SK-N-DZ (cell line): ENCODE measurements at regions not wholly inside any gene's neighbourhood (a gene's known extent, or its start where the extent isn't known, plus 50 kb on each side); places are given as distances from the start of the nearest gene placed in this dataset.
"Not testable (repeated sequence)": the region's sequence is repeated elsewhere in the genome, so short reads cannot be mapped to it uniquely, and the experiment has no call there.

Experiments used
- DNase-seq: peaks from one replicate; pipeline ENCODE4 v3.0.0-alpha.2; 2015; ENCODE audit warnings: low spot score

DNA sequence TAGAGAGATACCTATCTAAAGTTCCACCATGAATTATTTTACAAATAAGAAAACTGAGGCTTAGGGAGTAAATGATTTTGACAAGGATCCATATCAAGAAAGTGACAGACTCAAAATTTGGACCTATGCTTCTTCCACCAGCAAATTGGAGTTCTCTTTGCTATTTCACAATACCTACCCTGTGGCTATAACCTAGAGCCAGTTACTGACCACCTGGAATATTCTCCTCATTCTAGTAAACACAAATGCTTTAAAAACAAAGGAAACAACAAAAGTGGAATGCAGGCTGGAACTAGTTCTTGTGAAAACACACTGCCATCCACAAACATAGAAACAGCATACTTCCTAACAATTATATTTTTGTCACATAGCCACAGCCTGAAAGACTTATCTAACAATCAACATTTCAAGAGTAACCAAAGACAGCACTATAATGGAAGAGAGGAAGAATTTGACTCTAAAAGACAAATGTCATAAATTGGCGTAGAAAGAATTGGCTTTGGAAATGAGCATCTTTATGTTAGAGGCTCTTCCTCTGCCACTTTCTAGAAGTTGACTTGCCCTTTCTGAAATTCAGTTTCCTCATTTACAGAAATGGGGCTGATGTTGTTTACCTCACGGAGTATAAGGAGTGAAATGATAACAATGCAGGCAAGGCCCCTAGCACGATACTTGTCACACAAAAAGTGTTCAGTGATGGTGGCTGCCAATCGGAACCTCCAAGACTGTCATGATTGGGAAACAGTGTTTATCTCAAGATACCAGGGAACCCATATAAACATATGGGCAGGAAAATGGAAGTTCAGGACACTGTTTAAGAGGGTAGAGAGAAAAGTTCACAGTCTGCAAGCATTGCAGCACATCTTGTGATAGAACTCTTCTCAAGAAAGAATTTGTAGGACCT is 138.6 kb upstream of the LGR5 start:
- DNase-seq = no peak

DNA sequence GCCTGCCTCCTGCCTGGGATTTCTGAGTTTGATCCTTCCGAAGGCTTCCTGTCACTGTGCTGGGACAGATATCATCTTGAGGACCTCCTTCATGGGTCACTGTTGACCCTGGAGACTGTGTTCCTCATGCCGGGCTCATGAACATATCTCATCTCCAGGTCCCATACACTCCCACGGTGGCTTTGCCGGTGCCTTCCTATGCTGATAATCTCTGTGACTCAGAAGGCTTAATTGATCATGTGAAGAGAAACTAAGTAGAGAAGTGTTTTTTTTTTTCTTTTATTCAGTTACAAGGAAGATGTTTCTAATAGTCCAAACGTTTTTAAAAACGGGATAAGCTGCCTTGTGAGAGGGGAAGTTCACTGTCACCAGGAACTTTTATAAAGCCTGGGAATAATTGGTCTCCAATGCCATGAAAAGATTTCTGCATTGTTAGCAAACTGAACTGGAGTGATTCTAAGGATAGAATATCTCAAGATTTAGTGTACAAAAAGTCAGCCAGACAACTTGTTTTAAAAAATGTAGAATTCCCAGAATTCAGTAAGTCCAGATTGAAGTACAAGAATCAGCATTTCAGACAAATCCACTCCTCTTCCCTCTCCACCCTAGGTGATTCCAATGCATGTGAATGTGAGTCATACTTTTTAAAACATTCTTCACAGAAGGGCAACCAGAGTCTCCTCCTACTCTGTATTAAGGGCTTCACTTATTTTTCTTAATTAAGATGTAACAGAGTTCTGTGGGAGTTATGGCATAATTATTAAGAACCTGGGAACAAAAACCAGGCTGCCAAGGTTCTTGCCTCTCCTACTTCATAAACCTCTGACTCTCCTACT is 139.8 kb upstream of the LGR5 start:
- no peak for DNase-seq

DNA sequence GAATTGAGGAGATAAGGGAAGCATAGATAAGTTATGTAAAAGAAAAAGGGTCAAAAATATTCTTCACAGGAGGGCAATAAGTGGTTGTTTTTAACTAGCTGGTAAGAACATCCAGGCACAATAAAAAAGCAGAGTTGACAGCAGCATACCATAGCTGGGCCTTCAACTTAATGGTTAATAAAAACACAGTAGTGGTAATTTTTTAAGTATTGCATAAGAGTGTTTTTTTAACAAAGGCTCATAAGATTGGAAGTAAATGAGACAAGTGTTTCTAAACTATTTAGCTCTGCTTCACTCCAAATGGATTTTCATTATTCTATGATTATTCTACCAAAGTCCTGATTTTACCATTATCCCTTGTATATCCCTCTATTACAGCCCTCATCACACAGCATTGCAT is 140.1 kb upstream of the TSPAN8 start:
- no peak for DNase-seq

DNA sequence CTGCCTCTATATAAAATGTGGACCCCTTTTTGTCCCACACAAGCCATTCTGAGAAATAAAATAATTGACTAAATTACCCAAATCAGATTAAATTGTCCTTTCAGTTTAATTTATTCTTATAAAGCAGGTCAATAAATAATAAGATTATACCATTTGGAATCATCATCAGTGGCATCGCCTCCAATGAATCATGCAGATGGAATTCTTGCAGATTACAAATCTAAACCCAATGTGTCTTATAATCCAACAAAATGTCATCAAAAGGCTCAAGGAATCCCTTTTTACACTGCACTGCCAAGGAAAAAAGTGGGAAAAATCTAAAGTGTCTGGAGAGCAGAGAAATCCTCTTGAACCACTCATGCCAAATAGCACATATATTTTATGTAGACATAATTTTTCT is 138.2 kb upstream of the TSPAN8 start:
- DNase-seq = no peak

DNA sequence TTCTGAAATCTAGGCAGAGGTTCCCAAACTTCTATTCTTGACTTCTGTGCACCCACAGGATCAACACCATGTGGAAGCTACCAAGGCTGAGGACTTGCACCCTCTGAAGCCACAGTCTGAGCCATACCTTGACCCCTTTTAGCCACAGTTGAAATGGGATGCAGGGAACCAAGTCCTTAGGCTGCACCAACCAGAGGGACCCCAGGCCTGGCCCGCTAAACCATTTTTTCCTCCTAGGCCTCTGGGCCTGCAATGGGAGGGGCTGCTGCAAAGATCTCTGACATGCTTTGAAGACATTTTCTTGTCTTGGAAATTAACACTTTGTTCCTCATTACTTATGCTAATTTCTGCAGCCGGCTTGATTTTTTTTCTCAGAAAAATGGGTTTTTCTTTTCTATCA is 133.9 kb upstream of the TSPAN8 start:
- no peak for DNase-seq

DNA sequence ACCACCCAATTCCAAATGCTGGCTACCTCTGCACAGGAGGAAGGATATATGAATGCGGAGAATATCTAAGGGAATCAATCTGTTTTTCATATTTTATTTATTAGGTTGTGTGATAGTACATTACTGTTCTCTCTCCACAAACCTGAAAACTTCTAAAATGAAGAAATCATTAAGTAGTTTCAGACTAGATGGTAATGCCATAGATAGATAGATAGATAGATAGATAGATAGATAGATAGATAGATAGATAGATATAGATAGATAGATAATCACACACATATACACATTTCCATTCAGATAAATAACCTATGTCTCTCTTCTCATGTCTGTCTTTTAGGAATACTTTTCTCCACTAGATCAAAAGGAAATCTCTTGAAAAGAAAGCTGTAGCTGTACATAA is 126.1 kb upstream of the TSPAN8 start:
- DNase-seq = no peak

DNA sequence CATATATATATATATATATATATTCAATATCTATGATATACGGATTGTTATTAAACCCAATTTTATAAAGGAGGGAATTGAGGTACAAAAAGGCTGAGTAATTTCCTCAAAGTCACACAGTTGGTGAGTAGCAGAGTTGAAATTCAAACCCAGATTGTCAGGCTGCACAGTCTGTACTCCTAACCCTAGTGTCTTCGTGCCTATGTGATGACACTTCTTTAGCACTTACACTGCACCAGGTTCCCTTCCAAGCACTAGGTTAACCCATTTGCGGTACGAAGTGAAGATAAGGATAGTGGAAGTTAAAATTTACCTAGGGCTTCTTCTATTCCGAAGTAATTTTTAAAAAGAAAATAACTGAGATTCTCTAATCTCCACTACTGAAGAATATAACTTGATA is 125.1 kb upstream of the TSPAN8 start:
- no peak for DNase-seq

DNA sequence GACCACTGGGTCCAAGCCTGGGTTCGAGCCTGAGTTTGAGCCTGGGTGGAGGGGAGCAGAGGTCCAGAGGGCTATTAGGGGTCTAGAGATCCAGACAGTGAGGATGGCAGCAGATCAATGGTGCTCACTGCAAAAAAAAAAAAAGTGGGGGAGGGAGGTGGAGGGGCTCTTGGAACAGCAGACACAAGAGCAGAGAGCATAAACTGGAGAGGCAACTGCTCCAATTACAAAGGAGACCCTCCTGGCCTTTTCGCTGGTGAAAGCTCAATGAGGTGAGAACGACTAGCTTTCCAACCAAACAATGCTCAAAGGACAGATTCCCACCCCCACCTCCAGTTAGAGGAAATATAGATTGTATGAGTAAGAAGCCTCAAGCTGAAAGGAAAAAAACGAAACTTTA is 124.2 kb upstream of the TSPAN8 start:
- no peak for DNase-seq

DNA sequence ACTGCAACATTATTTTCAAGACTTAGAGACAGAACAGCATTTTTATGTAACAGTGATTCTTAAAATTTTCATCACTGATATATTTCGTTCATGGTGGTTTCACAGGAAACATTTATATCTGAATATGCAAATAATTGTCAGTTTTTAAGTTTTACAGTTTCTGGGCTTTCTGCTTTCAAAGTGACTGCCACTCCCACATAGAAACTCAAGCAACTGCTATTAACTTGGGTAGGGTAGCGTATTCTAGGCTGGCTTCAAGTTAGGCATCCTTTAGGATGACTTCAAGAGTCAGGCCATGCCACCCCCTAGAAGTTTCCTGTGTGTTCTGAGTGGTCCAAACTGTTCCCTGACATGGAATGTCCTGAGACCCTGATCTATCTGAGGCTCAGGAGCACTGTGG is 123.6 kb upstream of the TSPAN8 start:
- DNase-seq = no peak

DNA sequence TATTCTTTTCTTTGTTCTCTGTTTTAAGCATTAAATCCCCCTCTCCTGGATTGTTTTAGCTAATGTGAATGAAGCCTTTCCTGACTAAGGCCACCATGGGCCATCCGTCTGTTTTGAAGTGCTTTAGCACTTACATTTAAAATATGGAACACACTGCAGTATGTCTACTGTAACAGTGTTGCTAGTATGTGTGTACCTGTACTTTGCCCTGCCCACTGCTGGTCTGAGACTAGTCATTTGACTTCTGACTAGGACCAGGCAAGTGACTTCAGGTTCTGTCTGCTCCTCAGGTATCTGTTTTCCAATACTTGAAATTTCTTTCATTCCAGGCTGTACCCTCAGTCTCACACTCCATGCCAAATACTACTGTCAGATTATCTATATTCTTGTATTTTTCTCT is 120.1 kb upstream of the TSPAN8 start:
- DNase-seq = no peak

DNA sequence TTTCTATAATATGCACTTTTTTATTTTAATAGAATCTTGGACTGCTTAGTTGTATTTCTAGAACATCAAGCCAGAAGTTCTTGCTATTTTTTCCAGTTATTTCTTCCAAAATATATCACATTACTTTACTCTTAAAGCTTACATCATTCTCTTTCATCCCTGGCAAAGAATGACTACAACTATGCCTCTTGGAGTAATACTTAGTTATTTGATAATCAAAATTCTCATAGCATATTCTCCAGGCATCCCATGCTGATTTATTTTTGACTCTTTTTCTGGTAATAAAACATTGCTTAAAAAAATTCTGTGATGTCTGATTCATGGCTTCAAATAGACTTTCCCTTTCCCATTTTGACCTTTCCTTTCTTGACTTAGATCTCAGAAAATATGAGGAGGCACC is 118.7 kb upstream of the TSPAN8 start:
- DNase-seq = no peak

DNA sequence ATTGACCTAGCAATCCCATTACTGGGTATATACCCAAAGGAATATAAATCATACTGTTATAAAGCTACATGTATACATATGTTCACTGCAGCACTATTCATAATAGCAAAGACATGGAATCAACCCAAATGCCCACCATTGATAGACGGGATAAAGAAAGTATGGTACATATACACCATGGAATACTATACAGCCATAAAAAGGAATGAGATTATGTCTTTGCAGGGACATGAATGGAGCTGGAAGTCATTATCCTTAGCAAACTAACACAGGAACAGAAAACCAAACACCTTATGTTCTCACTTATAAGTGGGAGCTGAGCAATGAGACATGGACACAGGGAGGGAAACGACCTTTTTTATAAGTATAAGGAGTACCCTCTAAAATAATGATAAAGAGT is 113.0 kb upstream of the TSPAN8 start:
- DNase-seq = not testable (repeated sequence)

DNA sequence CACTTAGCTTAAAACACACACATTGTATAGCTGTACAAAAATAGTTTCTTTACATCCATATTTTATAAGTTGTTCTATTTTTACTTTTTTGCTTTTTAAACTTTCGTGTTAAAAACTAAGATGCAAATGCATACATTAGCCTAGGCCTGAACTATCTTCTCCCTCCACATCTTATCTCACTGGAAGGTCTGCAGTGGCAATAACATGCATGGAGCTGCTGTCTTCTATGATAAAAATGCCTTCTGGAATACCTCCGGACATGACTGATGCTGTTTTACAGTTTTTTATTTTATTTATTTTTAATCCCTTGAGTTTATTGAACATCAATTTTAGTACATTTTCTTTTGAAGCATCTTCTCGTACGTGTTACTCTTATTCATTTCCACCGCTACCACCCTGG is 112.3 kb upstream of the TSPAN8 start:
- no peak for DNase-seq

DNA sequence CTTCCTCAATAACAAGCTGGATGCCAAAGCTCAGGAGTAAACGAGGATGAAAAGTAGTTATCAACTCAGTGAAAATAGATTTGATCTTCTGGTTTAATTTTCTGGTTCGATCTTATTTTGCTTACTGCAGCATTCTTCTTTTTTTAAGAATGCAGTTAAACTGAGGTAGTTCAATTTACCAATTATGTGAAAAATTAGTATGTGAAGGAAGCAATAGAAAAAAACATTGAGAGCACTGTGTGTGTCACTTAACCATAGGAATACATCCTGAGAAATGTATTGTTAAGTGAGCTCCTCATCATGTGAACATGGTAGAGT is 111.4 kb upstream of the TSPAN8 start:
- no peak for DNase-seq

DNA sequence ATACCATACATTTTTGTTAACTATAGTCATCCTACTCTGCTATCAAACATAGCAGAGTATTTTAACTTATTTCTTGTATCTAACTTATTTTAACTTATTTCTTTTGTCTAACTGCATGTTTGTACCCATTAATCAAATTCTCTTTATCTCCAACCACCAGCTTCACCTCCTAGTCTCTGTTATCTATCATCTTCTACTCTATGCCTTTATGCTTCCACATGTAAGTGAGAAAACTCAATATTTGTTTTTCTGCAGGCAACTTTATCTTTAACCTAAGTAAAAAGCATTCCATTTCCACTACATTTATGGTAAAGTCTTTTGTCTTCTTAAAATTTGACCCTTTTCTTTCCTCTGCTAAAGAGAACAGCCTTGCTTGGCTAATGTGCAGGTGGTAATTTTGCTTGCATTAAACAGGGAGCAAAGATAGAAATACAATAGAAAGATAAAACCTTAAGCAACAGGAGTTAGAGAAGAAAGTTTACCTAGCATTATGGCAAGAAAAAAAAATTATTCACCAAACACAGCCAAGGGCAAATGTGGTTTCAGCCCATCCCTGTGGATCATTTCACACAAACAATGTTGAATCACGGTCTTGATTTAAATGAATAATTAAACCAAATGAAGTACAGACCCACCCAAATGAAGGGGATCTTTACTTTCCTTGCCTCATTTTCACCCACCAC is 110.9 kb upstream of the TSPAN8 start:
- DNase-seq = no peak

DNA sequence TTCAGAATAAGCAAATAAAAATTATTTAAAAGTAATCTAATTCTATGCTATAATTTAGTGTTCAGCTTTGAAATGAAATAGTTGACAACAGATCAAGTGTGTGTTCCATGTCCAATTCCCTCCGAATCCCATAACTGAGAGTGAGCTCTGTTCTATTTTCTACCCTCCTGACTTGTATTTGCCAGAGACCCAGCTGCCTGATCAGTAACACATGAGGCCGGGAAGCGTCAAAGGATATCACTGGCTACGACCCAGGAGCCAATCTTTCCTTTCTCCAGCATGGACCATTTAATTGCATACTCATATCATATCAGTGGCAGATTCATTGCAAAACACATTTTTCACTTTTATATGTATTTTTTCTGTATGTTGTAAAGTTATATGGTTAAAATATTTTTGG is 108.8 kb upstream of the TSPAN8 start:
- DNase-seq = no peak

DNA sequence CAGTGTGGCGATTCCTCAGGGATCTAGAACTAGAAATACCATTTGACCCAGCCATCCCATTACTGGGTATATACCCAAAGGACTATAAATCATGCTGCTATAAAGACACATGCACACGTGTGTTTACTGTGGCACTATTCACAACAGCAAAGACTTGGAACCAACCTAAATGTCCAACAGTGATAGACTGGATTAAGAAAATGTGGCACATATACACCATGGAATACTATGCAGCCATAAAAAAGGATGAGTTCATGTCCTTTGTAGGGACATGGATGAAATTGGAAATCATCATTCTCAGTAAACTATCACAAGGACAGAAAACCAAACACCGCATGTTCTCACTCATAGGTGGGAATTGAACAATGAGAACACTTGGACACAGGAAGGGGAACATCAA is 107.9 kb upstream of the TSPAN8 start:
- DNase-seq = not testable (repeated sequence)

DNA sequence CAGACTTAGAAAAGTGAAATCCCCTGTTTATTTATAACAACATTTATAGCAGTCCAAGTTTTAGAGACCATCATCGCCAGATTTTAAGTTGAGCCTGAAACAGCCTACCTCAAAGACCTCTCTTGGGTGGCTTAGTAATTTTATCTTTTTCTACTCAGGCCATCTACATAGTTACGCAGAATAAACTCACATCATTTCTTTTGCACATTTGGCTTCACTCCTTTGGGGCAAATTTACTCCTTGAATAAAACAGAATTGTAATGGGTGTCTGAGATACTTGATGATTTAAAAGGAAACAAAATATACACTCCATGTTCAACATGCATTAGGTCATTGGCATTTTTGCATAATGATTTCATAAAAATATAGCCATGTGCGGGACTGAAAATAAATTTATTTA is 104.7 kb upstream of the TSPAN8 start:
- no peak for DNase-seq

DNA sequence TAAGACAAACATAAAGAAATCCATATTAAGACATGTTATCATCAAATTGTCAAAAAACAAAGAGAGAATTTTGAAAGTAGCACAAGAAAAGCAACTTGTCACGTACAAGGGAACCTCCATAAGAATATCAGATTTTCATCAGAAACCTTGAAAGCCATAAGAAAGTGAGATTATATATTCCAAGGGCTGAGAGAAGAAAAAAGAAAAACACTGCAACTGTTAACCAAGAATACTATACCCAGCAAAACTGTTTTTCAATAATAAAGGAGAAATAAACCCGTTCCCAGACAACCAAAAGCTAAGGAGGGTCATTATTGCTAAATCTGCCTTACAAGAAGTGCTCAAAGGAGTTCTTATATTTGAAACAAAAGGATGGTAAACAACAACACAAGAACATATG is 94.7 kb upstream of the TSPAN8 start:
- DNase-seq = no peak

DNA sequence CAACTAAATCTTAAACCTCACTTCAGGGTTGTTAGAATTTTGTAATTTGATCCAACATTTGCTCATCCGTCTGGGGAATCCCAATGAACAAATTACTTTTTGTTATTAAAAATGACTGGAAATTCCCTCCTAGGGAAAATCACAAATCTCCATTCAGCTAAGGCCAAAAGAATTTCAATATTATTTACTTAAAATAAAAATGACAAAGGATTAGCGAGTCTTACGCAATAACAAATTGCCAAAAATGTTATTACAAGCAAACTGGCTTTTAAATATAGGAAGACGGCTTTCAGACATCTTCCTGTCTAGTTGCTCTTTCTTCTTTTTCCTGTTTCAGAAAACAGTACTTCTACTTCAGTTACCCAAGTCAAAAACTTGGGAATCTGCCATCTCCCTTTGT is 92.4 kb upstream of the TSPAN8 start:
- no peak for DNase-seq

DNA sequence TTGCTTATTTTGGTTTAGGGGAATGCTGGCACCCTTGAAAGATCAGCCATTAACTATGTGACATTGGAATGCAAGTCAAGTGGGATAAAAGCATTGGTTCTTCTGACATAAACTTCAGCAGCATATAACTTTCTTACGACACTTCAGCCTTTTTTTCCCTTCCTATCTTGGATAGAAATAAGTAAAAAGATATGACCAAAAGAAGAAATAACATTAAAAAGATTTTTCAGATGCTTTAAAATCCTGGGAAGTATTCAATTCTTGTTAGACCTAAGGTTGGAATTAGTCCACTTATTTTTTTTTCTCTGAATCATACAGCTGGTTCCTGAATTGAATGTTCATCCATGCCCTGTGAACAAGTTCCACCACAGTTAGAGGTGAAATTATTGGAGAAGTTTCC is 85.6 kb upstream of the TSPAN8 start:
- DNase-seq = no peak

DNA sequence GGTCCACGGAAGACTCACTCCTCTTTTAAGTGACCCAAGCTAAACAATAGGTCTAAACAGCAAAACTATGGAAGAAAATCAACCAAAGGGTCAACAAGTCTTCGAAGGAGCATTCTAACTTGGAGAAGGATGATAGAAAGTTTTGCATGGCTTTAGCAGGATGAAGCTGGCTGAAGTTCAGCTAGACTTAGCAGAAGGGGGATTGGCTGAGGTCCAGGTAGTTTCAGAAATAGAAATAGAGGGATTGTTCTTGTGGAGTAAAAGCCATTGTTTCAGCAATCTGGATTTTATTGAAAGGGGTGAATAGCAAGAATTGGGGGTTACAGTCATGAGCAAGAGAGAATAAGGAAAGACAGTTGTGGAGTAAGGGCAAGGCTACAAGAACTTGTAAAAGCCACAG is 84.7 kb upstream of the TSPAN8 start:
- no peak for DNase-seq

DNA sequence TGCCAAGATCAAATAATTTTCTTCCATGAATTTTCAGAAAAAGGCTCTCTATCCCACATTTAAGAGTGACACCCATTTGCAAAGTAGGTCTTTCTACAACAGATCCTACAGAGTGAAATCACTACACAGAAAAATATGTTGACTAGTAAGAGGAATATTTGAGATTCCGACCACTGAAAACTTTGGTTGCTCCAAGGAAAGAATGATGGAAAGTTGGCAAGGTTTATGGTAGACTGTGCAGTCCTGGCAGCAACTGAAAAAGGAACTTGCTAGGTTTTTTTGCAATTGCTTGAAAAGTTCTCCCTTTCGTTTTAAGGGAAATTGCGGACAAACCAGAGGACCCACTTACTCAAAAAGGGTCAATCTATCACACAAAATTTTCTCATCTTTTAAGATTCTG is 83.1 kb upstream of the TSPAN8 start:
- no peak for DNase-seq
